Fibroblast of lung (primary cell): ENCODE measurements at regions not wholly inside any gene's neighbourhood (a gene's known extent, or its start where the extent isn't known, plus 50 kb on each side); places are given as distances from the start of the nearest gene placed in this dataset.

Experiments used
- EZH2 ChIP-seq: IDR thresholded peaks from 2 replicates; pipeline ENCODE4 v1.5.1; 2012; ENCODE audit warnings: low read length, control low read depth, mild to moderate bottlenecking; ENCODE audit errors: missing control alignments
- TF ChIP-seq, protein P1 (sequence below), 2 donors: IDR thresholded peaks in 1 of 2; conservative IDR thresholded peaks in 1 of 2; 1 replicate in 1 of 2; 2 replicates in 1 of 2; pipeline ENCODE4 v1.5.1; 2011 to 2012; ENCODE audit warnings: low read length in 2 of 2, control low read depth in 1 of 2, inconsistent platforms in 1 of 2, low read depth in 1 of 2, mild to moderate bottlenecking in 1 of 2

DNA sequence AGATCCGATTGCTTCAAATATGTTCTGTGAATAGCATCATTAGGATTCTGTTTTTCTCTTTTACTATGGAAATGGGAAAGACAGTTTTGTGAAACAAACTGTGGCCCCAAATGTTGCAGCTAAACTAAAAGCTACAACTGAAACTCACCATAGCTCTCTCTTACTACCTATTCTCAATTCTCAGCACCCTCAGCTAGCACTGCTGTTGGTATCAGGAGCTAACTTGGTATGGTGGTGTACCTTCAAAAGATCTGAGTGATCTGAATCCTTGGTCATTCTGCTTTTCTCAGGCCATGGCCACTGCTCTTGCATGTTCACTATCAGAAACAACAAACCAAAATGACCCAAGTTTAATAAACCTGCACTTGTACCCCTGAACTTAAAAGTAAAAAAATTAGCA is 1208.0 kb downstream of the SORCS1 start:
- TF ChIP-seq, protein P1, sequence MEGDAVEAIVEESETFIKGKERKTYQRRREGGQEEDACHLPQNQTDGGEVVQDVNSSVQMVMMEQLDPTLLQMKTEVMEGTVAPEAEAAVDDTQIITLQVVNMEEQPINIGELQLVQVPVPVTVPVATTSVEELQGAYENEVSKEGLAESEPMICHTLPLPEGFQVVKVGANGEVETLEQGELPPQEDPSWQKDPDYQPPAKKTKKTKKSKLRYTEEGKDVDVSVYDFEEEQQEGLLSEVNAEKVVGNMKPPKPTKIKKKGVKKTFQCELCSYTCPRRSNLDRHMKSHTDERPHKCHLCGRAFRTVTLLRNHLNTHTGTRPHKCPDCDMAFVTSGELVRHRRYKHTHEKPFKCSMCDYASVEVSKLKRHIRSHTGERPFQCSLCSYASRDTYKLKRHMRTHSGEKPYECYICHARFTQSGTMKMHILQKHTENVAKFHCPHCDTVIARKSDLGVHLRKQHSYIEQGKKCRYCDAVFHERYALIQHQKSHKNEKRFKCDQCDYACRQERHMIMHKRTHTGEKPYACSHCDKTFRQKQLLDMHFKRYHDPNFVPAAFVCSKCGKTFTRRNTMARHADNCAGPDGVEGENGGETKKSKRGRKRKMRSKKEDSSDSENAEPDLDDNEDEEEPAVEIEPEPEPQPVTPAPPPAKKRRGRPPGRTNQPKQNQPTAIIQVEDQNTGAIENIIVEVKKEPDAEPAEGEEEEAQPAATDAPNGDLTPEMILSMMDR (conservative IDR thresholded peaks at IDR 0.05 in 1 of 2, IDR thresholded peaks at IDR 0.05 in 1 of 2; ENCODE audit: low read depth in 1 of 2, low read length in 2 of 2) = no peak
- TF ChIP-seq EZH2 = no peak
